ENCODE measurements at regions not wholly inside any gene's neighbourhood (a gene's known extent, or its start where the extent isn't known, plus 50 kb on each side); places are given as distances from the start of the nearest gene placed in this dataset.

- TF ChIP-seq CTCF (IDR thresholded peaks at IDR 0.05; ENCODE audit: low read depth, low read length, poor library complexity, severe bottlenecking), result no peak
- no peak for TF ChIP-seq EZH2phosphoT487 (IDR thresholded peaks at IDR 0.05; ENCODE audit: borderline replicate concordance, low read length)
Observed at GRCh38 chr16:48818257-48818656, 208.3 kb upstream of the N4BP1 start.
